Thoracic aorta (tissue), 2 donors: ENCODE measurements at regions not wholly inside any gene's neighbourhood (a gene's known extent, or its start where the extent isn't known, plus 50 kb on each side); places are given as distances from the start of the nearest gene placed in this dataset.

Experiments used
- ATAC-seq: fragments of 150-250 bp; one replicate; pipeline ENCODE4 v1.8.0; 2017; ENCODE audit warnings: low read depth; ENCODE audit not compliant: insufficient number of reproducible peaks, low FRiP score
- DNase-seq: peaks from one replicate; pipeline ENCODE4 v3.0.0-alpha.2; 2020; ENCODE audit warnings: low spot score
- H3K27ac ChIP-seq, 2 donors: fragments of 200-600 bp; sonication (generic); 1 replicate in 1 of 2; 2 replicates in 1 of 2; pipeline ENCODE4 v1.5.1; 2016; ENCODE audit warnings: mild to moderate bottlenecking in 2 of 2, moderate library complexity in 2 of 2
- H3K27me3 ChIP-seq: fragments of 200-600 bp; sonication (generic); replicated peaks from 2 replicates; pipeline ENCODE4 v1.6.0; 2016; ENCODE audit warnings: mild to moderate bottlenecking; ENCODE audit not compliant: insufficient read depth
- H3K36me3 ChIP-seq: fragments of 200-600 bp; sonication (generic); one replicate; pipeline ENCODE4 v1.5.1; 2016
- H3K4me1 ChIP-seq, 2 donors: fragments of 200-600 bp; sonication (generic); 1 replicate in 1 of 2; 2 replicates in 1 of 2; pipeline versions ENCODE4 v1.5.1 to v1.6.0; 2016; ENCODE audit warnings: low read depth in 2 of 2, mild to moderate bottlenecking in 1 of 2; ENCODE audit not compliant: control insufficient read depth in 1 of 2
- H3K4me3 ChIP-seq: fragments of 200-600 bp; sonication (generic); 2 replicates; pipeline ENCODE4 v1.5.1; 2016; ENCODE audit warnings: mild to moderate bottlenecking
- H3K9me3 ChIP-seq: fragments of 200-600 bp; sonication (generic); 2 replicates; pipeline ENCODE4 v1.5.1; 2016
- CTCF ChIP-seq: fragments of 200-600 bp; sonication (generic); IDR thresholded peaks from one replicate; pipeline ENCODE4 v1.5.1; 2019; ENCODE audit warnings: antibody characterized with exemption

- no peaks in the 10 kb centered on the region for H3K9me3 ChIP-seq
- no peaks in the 10 kb centered on the region for H3K27me3 ChIP-seq
- no peak for TF ChIP-seq CTCF
- DNase-seq (no peak), ATAC-seq (no peak)
- no peak overlapping the region for H3K27ac ChIP-seq
- no peak overlapping the region for H3K4me3 ChIP-seq
- H3K4me1 ChIP-seq = peaks cover 0 to 4% of the 10 kb centered on the region in 2 donors
- no peaks in the 10 kb centered on the region for H3K36me3 ChIP-seq
Measured at GRCh38 chr12:76244300-76244699, 103.9 kb downstream of the BBS10 start.

- H3K9me3 ChIP-seq = no peaks in the 10 kb centered on the region
- no peak for DNase-seq
- H3K4me1 ChIP-seq = peaks cover 0 to 4% of the 10 kb centered on the region in 2 donors
- no peak for TF ChIP-seq CTCF
- H3K27ac ChIP-seq = peak overlapping the region in 1 of 2 donors; percentile 26
- no peaks in the 10 kb centered on the region for H3K36me3 ChIP-seq
- no peak for ATAC-seq
- H3K27me3 ChIP-seq = no peaks in the 10 kb centered on the region
- no peak overlapping the region for H3K4me3 ChIP-seq
Measured at GRCh38 chr12:76242813-76243550, 105.2 kb downstream of the BBS10 start.

- no peak for DNase-seq
Measured at GRCh38 chr12:76241371-76241770, 106.8 kb downstream of the BBS10 start.

GRCh38 chr12:76240281-76240680 is 107.9 kb downstream of the BBS10 start:
- Histone ChIP-seq H3K27ac (no peak overlapping the region), H3K9me3 (no peaks in the 10 kb centered on the region), H3K27me3 (no peaks in the 10 kb centered on the region), H3K36me3 (no peaks in the 10 kb centered on the region), H3K4me1 (peaks cover 0 to 4% of the 10 kb centered on the region in 2 donors), H3K4me3 (no peak overlapping the region)
- ATAC-seq (no peak), DNase-seq (no peak)
- TF ChIP-seq CTCF = no peak

More at GRCh38 chr12:76241371-76241770, 106.8 kb downstream of the BBS10 start:
- Histone ChIP-seq H3K9me3 (no peaks in the 10 kb centered on the region), H3K4me1 (peaks cover 0 to 4% of the 10 kb centered on the region in 2 donors), H3K27ac (no peak overlapping the region), H3K36me3 (no peaks in the 10 kb centered on the region), H3K27me3 (no peaks in the 10 kb centered on the region), H3K4me3 (no peak overlapping the region)
- TF ChIP-seq CTCF = no peak
- ATAC-seq = no peak

GRCh38 chr12:76238688-76239087 is 109.5 kb downstream of the BBS10 start:
- H3K27me3 ChIP-seq = no peaks in the 10 kb centered on the region
- DNase-seq (no peak), ATAC-seq (no peak)
- H3K36me3 ChIP-seq = no peaks in the 10 kb centered on the region
- no peaks in the 10 kb centered on the region for H3K9me3 ChIP-seq
- H3K4me1 ChIP-seq = peaks cover 0 to 4% of the 10 kb centered on the region in 2 donors
- H3K4me3 ChIP-seq = no peak overlapping the region
- no peak for TF ChIP-seq CTCF
- H3K27ac ChIP-seq = no peak overlapping the region
